Epidermal melanocyte (primary cell): ENCODE measurements at regions not wholly inside any gene's neighbourhood (a gene's known extent, or its start where the extent isn't known, plus 50 kb on each side); places are given as distances from the start of the nearest gene placed in this dataset.

ENCODE experiments used
- DNase-seq: peaks from one replicate; pipeline ENCODE4 v3.0.0; 2011; ENCODE audit warnings: low spot score; ENCODE audit not compliant: insufficient read length

- no peak for DNase-seq
Measured at GRCh38 chr5:27568811-27569210, 530.4 kb upstream of the CDH9 start.

GRCh38 chr5:27561408-27561807, 523.0 kb upstream of the CDH9 start:
- no peak for DNase-seq

GRCh38 chr5:27548484-27548883, 510.1 kb upstream of the CDH9 start:
- no peak for DNase-seq

- DNase-seq: no peak
Measured at GRCh38 chr5:27535031-27535557, 496.7 kb upstream of the CDH9 start.

DNA sequence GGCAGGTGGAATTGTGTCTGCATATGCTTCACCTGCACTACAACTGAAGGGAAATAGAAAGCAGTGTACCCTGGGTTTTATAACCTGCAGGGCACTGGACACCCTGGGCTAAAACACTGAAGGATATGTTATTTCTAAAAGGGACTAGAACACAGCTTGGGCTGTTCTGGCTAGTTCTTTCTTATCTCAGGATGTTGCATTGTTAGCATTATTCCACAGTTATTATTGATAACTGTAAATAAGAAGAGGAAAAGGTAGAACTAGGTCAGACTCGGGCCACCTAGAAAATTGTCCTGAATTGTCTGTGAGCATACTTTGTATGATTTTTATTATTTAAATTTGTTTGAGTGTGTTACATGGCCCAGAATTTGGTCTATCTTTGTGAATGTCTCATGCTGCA, 493.9 kb upstream of the CDH9 start:
- DNase-seq: no peak

- DNase-seq: no peak
Measured at GRCh38 chr5:27524515-27524914, 486.1 kb upstream of the CDH9 start.

- no peak for DNase-seq
Measured at GRCh38 chr5:27523629-27524028, 485.2 kb upstream of the CDH9 start.

DNA sequence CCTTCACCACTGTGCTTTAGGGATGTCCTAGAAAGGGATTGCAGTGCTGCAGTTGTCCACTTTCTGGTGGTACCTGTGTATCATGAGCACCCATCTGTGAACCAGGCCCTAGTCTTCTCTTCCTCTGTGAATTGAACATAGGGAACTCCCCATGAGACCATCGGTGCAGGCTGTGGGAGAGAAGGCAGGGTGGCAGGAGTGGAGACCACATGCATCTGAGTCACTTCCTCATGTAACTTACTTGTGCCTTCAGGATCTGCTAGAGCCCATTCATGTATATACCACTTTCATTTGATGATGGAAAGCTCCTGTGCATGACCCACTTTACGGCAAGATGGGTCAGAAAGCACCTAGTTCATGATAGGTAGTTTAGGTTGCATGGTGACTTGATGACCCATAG, 478.1 kb upstream of the CDH9 start:
- no peak for DNase-seq

DNA sequence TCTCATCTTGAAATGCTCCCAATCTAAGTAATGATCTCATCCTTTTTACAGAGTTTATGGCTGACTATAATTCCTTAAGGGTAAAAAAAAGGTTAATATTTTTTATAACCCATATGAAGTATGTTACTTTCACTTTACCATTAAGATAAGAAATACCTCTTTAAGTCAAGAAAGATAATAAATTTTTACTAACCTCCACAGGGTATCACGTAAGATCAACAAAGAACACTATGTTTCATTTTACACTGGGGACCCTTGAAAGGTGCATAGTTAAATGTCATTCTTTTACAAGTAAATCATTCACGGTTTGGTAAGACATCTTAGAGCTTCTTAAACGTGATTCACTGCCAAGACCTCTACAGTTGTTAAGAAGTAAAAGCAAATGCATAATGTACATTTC, 472.7 kb upstream of the CDH9 start:
- no peak for DNase-seq

DNA sequence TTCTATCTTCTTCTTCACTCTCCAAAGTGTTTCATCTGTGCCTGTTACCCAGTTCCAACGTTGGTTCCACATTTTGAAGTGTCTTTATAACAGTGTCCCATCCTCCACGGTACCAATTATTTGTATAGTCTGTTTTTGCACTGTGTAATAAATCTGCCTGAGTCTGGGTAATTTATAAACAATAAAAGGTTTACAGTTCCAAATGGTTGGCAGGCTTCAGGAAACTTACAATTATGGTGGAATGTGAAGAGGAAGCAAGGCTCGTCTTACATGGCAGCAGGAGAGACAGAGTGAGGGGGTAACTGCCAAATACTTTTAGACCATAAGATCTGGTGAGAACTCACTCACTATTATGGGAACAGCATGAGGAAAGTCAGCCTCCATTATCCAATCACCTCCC, 465.4 kb upstream of the CDH9 start:
- DNase-seq: no peak

GRCh38 chr5:27502236-27502635, 463.9 kb upstream of the CDH9 start:
- DNase-seq: no peak

DNA sequence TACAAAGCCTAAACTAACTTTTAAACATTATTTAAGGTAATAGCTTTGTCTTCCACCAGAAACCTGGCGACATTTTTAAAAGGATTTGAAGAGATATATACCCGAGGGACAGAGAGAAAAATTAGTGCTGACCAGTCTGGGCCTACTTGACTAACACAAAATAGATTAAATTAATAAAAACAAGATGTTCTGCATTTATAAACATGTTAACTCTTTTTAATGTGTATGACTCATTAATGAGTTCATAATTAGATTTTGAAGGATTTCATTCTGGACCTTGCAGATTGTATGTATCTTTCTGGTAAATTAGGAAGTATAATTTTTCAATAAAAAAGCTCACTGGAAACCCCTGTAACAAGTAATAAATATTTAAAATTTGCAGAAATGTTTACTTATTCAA, 459.1 kb upstream of the CDH9 start:
- no peak for DNase-seq

- DNase-seq: no peak
Measured at GRCh38 chr5:27494887-27495286, 456.5 kb upstream of the CDH9 start.

- DNase-seq: no peak
Measured at GRCh38 chr5:27491746-27492439, 453.5 kb upstream of the CDH9 start.

DNA sequence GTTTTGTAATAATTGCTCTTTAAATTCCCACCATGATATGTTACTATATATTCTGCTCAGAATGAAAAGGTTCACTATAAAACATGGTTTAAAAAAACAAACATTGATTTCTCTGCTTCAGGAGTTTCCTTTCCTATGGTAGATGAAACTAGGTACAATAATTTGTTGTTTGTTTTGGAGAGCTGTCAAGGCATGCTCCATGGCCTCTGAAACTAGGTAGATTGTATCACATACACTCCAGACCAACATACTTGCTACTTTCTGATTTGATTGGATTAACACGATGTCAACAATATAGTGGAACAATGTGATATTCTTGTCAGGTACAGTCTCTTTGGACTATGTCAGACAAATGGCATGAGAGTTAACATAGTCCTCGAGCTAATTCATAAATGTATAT, 452.7 kb upstream of the CDH9 start:
- DNase-seq: no peak

DNA sequence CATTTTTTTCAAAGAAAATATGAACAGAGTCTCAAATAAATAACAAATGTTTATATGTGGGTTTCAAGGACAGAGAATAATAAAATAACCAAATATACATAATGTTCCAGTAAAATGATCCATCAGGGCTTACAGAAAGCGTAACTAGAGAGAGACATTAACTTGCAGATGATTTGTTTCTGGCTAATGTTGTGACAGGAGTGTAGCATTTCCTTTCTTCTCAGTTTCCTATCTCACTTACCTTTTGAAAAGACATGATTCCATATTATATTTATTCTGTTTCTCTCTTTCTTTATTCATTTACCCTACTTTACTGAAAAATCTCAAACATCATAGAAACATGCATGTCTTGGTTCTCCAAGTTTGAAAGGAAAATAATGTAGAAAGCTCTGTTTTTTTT, 451.3 kb upstream of the CDH9 start:
- DNase-seq: no peak

GRCh38 chr5:27482663-27483062, 444.3 kb upstream of the CDH9 start:
- no peak for DNase-seq

GRCh38 chr5:27479859-27480258, 441.5 kb upstream of the CDH9 start:
- DNase-seq: no peak

- DNase-seq: no peak
Measured at GRCh38 chr5:27477550-27477949, 439.2 kb upstream of the CDH9 start.

DNA sequence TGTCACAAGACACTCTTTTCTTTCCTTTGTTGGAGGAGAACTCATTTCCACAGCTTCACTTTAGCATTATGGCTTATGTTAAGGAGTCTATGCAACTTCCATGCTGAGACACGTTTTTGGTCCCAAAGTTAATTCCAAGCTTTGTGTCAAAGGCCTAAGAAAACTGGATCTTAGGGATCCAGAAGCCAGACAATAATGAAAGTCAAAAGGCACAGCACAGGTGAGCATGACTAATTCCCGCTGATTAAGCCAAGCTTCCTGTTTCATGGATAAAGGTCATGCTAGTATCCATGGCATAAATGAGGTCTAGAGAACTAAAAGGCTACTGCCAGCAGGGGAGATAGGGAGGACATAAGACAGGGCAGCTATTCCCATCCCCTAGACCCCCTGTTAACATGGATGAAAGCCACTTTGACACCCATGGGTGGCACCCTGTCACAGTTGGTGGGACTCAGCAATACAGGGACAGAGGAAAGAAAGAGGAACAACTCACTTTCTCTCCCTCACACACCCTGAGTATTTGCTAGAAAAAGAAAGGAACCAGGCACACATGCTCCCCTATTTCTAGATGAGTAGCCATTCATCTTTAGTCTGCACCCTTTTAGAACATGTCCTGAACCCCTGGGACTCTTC, 438.1 kb upstream of the CDH9 start:
- no peak for DNase-seq

DNA sequence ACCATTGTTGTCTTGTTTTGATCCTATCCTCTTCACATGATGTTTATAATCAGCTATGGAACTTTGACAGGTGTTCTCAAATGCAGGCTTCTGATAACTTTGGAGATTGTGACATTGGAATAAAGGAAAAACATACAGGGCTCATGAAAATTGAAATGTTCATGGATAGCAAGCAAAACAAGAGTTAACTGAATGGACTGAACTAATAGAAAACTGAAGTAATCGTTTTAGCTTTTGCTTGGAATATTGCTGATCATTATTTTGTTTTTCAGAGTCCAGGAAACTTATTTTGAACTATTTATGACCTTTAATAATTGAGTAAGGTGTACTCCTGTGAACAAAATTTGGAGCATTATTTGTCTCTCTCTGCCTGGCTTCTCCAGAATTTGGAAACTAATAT, 436.7 kb upstream of the CDH9 start:
- DNase-seq: no peak

DNA sequence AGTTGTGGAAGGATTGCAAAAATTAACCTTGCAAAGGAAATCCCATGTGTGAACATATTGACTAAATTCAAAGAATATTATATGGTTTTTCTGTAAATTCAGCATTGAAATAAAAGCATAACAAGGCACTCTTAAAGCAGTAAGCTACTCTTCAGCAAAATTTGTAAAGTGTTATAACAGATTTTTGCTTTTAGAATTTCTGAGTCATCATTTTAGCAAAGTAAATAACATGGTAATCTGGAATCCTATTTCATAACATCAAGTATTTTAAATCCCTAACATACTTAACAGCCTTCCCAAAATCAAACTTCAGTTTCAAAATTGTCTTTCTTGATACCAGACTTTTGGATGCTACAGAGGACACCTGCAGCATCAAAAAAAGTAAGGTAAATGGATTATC, 436.0 kb upstream of the CDH9 start:
- no peak for DNase-seq

DNA sequence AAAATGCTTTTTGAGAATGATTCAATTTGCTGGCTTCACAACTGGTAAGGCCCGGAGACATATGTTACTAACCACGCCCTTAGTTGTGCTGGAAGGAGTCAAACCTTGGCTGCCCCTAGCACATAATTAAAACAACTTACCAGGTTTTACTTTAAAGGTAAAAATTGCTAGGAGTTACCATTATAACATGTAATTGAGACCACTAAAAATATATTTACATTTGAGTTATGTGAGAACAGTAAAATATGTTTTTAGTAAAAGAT, 435.6 kb upstream of the CDH9 start:
- DNase-seq: no peak
